GM18867 (cell line): ENCODE measurements at regions not wholly inside any gene's neighbourhood (a gene's known extent, or its start where the extent isn't known, plus 50 kb on each side); places are given as distances from the start of the nearest gene placed in this dataset.
"Not testable (repeated sequence)": the region's sequence is repeated elsewhere in the genome, so short reads cannot be mapped to it uniquely, and the experiment has no call there.

Source experiments
- ATAC-seq: cut with Tn5 transposase; IDR thresholded peaks from one replicate; pipeline ENCODE4 v1.9.1; 2021; ENCODE audit warnings: mild to moderate bottlenecking, moderate library complexity; ENCODE audit not compliant: unreplicated experiment

GRCh38 chr3:72052841-72053409 lies 268.0 kb upstream of the PROK2 start:
- ATAC-seq: no peak

DNA sequence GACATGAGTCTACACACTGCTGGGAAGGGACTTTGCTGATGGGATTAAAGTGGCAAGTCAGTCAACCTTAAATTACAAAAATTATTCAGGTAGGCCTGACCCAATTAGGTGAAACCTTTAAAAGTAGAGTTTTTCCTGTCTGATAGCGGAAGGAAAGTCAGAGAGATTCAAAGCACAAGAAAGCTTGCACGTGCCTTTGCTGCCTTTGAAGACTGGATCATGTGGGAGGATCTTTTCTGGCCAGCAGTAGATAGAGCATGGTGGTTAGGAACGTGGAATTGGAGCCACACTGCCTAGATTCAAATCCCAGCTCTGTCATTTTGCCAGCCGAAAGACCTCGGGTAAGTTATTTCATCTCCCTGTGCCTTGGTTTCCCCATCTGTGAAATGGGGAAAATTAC lies 265.8 kb upstream of the PROK2 start:
- no peak for ATAC-seq

- no peak for ATAC-seq
Measured at GRCh38 chr3:72050048-72050632, 265.2 kb upstream of the PROK2 start.

GRCh38 chr3:72049300-72049699 lies 264.4 kb upstream of the PROK2 start:
- ATAC-seq: no peak

DNA sequence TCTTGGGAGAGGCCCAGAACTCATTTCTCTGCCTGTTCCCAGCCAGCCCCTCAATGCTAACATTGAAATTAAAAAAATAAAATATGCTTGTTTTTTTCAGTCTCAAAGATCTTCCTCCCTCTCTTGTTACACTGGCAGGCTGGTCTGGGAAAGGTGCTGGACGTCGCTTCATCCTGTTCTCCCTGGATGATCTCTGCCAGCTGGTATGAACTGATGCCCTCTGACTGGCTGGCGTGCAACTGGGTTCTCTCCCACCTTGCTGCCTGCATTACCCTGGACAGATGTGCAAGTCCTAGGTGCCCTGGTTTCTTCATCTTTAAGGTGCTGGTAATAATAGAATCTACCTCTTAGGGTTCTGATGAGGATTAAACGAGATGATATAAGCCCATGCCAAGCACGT lies 263.9 kb upstream of the PROK2 start:
- no peak for ATAC-seq

GRCh38 chr3:72047221-72047871 lies 262.4 kb upstream of the PROK2 start:
- ATAC-seq: no peak

DNA sequence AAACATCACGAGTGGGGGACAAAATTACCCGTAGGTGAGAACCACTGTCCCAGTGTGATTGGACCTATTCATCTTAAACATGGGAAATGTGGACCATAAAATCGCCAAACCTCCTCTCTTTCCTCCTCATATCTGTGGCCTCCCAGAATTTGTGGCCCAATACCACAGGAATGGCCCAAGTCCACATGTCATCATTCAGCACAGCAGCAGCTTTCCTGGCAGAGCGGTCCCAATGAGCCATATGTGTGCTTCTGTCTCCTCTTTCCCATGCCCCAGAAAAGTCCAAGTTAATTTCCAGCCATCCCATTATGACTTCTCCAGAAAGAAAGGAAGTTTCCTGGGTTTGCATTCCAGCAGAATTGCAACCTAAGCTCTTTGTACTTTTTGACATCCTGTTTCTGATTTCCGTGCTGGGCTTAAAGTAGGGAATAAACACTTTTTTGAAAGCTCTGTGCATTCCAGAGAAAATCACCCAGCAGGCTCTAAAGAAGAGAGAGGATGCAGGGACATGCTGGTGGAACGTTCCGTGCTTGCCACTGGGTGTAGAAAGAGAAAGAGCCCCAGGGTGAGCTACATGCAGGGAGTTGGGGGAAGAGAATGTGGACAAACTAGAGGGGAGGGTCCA lies 259.4 kb upstream of the PROK2 start:
- ATAC-seq: no peak

DNA sequence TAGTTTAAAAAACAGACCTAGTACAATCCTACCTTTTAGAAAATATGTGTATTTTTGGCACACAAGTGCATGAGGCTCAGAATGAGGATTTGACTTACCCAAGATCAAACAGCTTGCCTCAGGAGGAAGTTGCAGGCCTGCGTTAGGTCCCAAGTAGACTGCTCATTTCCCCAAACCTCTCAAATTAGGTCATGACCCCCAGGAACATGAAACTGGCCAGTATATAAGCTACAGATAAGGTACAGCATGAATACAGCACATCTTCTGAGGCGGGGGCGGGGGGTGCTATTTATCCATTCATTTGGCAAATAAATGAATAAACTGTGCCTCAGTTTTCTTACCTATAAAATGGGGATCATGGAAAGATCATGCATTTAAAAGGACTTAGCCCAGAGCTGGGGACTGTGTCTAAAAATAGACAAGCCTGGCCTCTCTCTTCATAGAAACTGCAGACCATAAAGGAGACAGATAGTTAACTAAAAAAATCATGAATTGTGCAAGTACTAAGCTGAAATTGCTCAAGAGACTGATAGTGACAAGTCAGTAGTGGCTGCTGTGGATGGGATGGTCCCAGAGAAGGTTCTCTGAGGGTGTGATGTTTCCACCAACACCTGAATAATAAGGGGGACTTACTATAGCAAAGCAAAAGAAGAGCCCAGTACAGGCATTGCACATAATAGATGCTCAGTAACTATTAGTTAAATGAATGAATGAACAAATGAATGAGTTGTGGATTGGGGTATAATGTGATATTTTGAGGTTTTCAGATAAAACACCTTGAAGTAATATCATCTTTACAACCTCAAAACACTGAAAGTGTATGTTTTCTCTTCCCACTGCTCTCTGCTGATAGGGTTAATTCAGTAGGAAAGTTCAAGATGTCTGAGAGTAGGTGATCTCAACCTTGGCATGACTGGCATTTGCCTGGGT lies 258.5 kb upstream of the PROK2 start:
- no peak for ATAC-seq

DNA sequence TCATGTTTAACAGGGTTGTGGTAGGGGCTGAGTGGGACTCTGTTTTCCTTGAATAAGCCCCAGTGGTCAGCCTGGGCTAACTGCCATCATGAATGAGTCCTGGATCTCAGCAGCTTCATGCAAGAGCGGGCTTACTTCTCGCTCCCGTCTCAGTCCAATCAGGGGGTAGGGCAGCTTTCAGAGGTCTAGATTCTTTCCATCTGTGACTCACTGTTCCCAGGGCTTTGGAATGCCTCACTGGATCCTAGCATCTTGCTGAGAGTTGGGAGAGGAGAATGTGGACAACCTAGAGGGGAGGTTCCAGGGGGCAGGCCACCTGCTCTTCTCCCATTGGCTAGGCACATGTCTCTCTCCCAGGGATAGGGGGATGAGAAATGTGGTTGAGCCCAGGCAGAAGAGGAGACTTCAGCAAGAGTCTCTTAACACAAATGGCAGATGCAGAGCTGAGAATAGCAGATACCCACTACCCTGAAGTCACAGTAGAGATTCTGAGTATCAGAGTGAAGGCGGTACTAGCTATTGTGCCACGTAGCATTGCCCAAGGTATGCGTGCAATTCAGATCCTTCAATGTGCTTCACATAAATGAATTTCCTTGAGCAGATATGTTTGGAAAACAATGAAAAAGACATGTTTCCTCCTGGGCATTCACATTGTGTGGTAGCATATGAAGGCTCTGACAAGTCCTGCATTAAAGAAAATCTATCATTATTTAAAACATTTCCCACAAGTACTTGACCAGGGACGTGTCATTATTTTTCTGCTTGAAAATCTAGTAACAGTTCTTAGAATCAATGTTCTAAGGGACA lies 257.7 kb upstream of the PROK2 start:
- ATAC-seq: no peak

DNA sequence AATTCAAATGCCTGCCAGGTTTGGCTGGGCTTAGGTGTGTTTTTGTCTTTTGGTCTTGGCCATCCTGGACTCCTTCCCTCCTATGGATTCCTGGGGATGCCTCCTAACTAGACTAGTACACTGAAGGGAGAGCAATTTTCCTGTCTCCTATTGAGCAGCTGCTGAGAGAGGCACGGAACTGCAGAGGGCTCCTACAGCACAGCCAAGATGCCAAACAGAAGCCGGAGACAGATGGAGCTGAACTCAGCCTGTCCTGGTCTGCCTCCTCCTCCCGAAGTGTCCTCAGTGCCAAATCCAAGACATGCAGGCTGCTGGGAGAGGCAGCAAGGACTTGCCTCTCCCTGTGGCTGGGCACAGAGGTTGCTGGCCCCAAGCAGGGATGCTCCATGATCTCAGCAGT lies 256.6 kb upstream of the PROK2 start:
- ATAC-seq: no peak

DNA sequence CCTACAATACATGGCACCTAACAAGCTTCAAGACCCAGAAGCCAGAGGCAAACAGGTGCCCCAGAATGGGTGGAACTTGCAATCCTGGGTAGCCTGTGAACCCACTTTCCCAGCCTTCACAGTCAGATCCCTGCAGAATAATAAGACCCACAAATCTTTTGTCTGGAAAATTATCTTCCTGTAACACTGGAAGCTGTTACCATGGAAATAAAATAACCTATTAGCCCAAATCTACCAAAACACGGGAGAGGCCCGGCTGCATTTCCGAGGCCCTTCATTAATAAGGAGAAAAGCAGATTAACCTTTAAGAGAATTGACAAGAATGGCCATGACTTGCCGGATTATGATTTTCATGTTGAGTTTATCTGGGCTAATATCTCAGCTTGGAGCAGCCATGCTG lies 256.1 kb upstream of the PROK2 start:
- no peak for ATAC-seq

DNA sequence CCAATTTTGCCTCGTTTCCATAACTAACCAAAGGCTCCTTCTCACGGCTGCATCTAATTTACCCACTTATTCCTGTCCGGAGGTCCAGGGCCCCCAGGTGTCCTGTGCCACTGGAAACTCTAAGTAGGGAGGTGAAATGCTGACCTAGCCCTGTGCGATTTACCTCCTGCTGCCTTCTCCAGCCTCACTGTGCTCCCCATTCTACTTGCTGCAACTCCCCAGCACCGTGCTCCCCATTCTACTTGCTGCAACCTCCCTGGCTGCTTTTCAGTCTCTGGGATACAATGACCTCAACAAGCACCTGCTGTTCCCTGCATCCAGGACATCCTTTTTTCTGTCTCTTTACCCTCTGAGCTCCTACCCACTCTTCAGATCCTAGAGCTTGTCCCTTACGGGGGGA lies 254.7 kb upstream of the PROK2 start:
- no peak for ATAC-seq

- ATAC-seq: no peak
Measured at GRCh38 chr3:72036899-72037298, 252.0 kb upstream of the PROK2 start.

DNA sequence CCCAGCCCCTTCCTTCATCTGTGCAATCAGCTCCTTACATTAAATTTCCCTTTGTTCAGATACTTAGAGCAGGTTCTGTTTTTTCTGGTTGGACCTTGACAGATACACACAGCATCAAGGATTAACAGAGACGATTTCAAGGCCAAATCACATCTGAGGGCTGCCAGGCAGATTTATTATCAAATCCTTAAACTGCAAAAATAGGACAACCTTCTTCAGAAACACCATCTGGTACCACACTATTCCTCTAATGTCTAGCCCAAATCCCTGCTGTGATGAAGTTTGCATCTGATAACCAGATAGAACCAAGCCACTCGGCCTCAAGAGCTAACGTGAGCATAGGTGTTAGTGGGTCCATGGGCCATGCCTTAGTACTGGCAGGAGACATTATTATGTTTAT lies 250.7 kb upstream of the PROK2 start:
- no peak for ATAC-seq

GRCh38 chr3:72034986-72035385 lies 250.0 kb upstream of the PROK2 start:
- no peak for ATAC-seq

DNA sequence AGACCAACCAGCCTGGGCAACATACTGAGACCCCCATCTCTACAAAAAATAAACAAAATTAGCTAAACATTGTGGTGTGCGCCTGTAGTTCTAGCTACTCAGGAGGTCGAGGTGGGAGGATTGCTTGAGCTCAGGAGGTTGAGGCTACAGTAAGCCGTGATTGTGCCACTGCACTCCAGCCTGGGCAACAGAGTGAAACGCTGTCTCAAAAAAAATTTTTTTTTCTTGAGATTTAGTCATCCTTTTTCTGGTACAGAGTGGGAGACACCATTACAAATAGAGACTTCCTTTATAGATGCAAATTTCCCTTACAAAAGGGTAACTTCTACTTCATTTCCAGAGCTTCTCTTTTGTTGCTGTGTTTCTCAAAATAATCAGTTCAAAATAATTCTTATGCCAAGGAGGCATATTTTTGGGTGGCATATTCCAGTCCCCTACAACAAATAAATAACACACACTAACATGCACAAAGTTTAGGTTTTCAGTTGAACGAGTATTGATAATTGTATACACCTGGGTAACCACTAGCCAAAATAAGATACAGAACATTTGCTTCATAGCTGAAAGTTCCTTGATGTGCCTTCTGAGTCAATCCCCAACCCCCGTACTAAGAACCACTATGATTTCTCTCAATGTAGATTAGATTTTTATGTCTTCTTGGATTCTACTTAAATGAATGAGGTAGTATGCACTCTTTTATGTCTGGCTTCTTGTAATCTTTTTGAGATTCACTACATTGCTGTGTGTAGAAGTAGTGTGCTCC lies 248.9 kb upstream of the PROK2 start:
- ATAC-seq: no peak

DNA sequence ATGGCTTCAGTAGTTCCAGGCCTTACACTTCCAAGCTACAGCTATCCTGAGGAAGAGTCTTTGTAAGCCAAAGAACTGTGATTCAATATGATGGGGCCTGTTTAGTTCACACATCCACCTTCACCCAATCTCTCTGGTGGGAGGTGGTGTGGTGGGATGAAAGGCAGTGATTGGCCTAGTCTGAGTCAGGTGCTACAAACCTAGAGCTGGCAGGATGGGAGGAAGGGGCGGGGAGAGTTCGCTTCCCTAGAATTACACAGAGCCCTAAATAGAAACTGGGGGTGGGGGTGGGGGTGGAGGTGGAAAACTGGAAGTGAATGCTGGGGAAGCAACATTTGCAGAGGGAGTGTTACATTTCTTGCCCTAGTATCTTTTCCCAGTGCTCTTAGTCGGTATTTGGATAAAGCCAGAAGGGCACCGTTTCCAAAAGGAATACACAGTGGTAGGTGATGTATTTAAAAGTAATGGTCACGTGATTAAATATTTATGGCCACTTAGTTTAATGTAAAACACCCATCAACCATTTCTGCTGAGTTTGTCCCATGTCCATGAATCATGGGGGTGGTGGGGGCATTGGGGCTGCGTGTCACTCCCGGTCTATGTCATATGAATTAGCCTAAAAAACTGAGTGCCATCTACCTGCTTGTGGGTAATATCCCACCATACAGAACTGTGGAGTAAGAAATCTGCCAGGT lies 247.6 kb upstream of the PROK2 start:
- ATAC-seq: no peak

DNA sequence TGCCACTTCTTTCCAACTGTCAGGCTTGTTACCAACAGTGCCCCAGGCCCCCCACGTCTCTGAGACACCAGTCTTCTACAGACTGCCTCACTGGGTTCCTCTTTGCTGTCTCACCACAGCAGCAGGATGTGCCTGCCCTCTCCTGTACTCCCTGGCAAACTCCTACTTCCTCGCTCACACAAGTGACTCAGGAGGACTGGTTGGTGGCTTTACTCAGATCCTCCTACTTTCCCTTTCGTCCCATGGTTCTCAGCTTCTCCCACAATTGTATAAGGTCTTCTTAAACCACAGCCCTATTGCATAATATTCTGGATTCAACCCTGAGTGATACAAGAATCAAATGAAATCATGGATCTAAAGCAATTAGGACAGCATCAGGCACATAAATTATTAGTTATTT lies 246.6 kb upstream of the PROK2 start:
- no peak for ATAC-seq

- not testable (repeated sequence) for ATAC-seq
Measured at GRCh38 chr3:72030296-72030695, 245.3 kb upstream of the PROK2 start.
